GM21717 (cell line): ENCODE measurements at regions not wholly inside any gene's neighbourhood (a gene's known extent, or its start where the extent isn't known, plus 50 kb on each side); places are given as distances from the start of the nearest gene placed in this dataset.
A peak's percentile ranks its signal among the peaks of the same experiment; 100 is the strongest.
"Not testable (repeated sequence)": the region's sequence is repeated elsewhere in the genome, so short reads cannot be mapped to it uniquely, and the experiment has no call there.

Source experiments
- ATAC-seq: cut with Tn5 transposase; IDR thresholded peaks from one replicate; pipeline ENCODE4 v1.9.1; 2021; ENCODE audit warnings: mild to moderate bottlenecking, moderate library complexity; ENCODE audit not compliant: unreplicated experiment

GRCh38 chr18:70553936-70554260, 265.1 kb downstream of the SOCS6 start:
- ATAC-seq = no peak

- no peak for ATAC-seq
These were observed 264.5 kb downstream of the SOCS6 start for GRCh38 chr18:70553245-70553935.

GRCh38 chr18:70536370-70537062, 247.7 kb downstream of the SOCS6 start:
- no peak for ATAC-seq

- ATAC-seq = no peak
These were observed 246.2 kb downstream of the SOCS6 start for GRCh38 chr18:70535041-70535440.

- ATAC-seq = not testable (repeated sequence)
These were observed 236.5 kb downstream of the SOCS6 start for GRCh38 chr18:70525322-70525721.

- no peak for ATAC-seq
These were observed 234.9 kb downstream of the SOCS6 start for GRCh38 chr18:70523792-70524182.

- no peak for ATAC-seq
These were observed 234.4 kb downstream of the SOCS6 start for GRCh38 chr18:70523035-70523791.

GRCh38 chr18:70522183-70522680, 233.4 kb downstream of the SOCS6 start:
- ATAC-seq = no peak

- ATAC-seq = no peak
These were observed 232.0 kb downstream of the SOCS6 start for GRCh38 chr18:70520867-70521266.

GRCh38 chr18:70513502-70514171, 224.8 kb downstream of the SOCS6 start:
- ATAC-seq = no peak

- no peak for ATAC-seq
These were observed 219.1 kb downstream of the SOCS6 start for GRCh38 chr18:70507970-70508369.

GRCh38 chr18:70506511-70506910, 217.7 kb downstream of the SOCS6 start:
- no peak for ATAC-seq

GRCh38 chr18:70503060-70503459, 214.2 kb downstream of the SOCS6 start:
- no peak for ATAC-seq

- ATAC-seq = no peak
These were observed 212.5 kb downstream of the SOCS6 start for GRCh38 chr18:70501358-70501757.

GRCh38 chr18:70500748-70501147, 211.9 kb downstream of the SOCS6 start:
- no peak for ATAC-seq

- ATAC-seq = no peak
These were observed 210.4 kb downstream of the SOCS6 start for GRCh38 chr18:70499218-70499691.

GRCh38 chr18:70496353-70497294, 207.8 kb downstream of the SOCS6 start:
- ATAC-seq = no peak

- no peak for ATAC-seq
These were observed 205.7 kb downstream of the SOCS6 start for GRCh38 chr18:70494524-70494923.

GRCh38 chr18:70493461-70493860, 204.6 kb downstream of the SOCS6 start:
- ATAC-seq = no peak

GRCh38 chr18:70491734-70492348, 203.0 kb downstream of the SOCS6 start:
- ATAC-seq = peak; percentile 84
